ENCODE measurements at regions not wholly inside any gene's neighbourhood (a gene's known extent, or its start where the extent isn't known, plus 50 kb on each side); places are given as distances from the start of the nearest gene placed in this dataset.
"Not testable (repeated sequence)": the region's sequence is repeated elsewhere in the genome, so short reads cannot be mapped to it uniquely, and the experiment has no call there.

- Histone ChIP-seq H3K4me3 (no peak overlapping the region), H3K79me2 (ENCODE audit: control insufficient read depth, insufficient read depth, low read length) (peaks cover 3% of the 10 kb centered on the region; the same call in 2 of the 3 replicates), H3K9me3 (replicated peaks; ENCODE audit: control insufficient read depth, insufficient read depth, low read depth, low read length) (peaks cover 5% of the 10 kb centered on the region), H3K27ac (ENCODE audit: extremely low read depth, low read depth, low read length) (no peak overlapping the region), H3K9ac (ENCODE audit: insufficient read depth in 1 of 2, low read depth in 2 of 2, low read length in 2 of 2) (no peak overlapping the region), H3K36me3 (ENCODE audit: control insufficient read depth, insufficient read depth, low read length) (no peaks in the 10 kb centered on the region), H2AFZ (ENCODE audit: low read depth, low read length) (no peak overlapping the region), H3K9me1 (ENCODE audit: control insufficient read depth, insufficient read depth, low read length) (no peaks in the 10 kb centered on the region), H3K4me2 (ENCODE audit: insufficient read depth, low read length) (no peak overlapping the region), H3K27me3 (ENCODE audit: control insufficient read depth in 2 of 2, insufficient read depth in 2 of 2, low read length in 2 of 2) (no peaks in the 10 kb centered on the region), H3K4me1 (replicated peaks in 1 of 2; ENCODE audit: control insufficient read depth in 2 of 2, insufficient read depth in 2 of 2, low read length in 2 of 2) (no peaks in the 10 kb centered on the region), H4K20me1 (replicated peaks; ENCODE audit: control insufficient read depth, insufficient read depth, low read length) (no peaks in the 10 kb centered on the region)
- ChIA-PET POLR2A (no interaction called here), CTCF (ENCODE audit: low intra/inter-chr PET ratio) (no interaction called here)
- BruUV-seq (replicated peaks) = no TSS peak
- 80% methylated on average over 19 of the region's 20 CpGs for WGBS (ENCODE audit: insufficient coverage, low coverage, missing lambda C conversion rate)
- FAIRE-seq (no peak), ATAC-seq (no peak), DNase-seq (ENCODE audit: extremely low read depth in 1 of 4, low spot score in 3 of 4) (no peak)
- in situ Hi-C loops (cut with MboI) (no loop called here), intact Hi-C loops (cut with micrococcal nuclease) (loop anchor here (5.0 kb wide), 1 partner anchor 198 kb away; no protein-coding TSS in a partner anchor)
- TF ChIP-seq HMG20B (CRISPR knock-in tag; IDR thresholded peaks at IDR 0.05) (no peak), MXD1 (CRISPR knock-in tag; IDR thresholded peaks at IDR 0.05; ENCODE audit: borderline replicate concordance, poor library complexity, severe bottlenecking) (no peak), ZNF316 (IDR thresholded peaks at IDR 0.05) (peak; percentile 57; the same call in 1 of the 2 replicates), C11orf30 (IDR thresholded peaks at IDR 0.05; ENCODE audit: low read depth) (peak; percentile 34; the same call in 1 of the 2 replicates)
Observed at GRCh38 chr2:83879127-83879526, 580.0 kb downstream of the SUCLG1 start.

- BruUV-seq (replicated peaks); H3K4me2 ChIP-seq (ENCODE audit: insufficient read depth, low read length); in situ Hi-C loops (cut with MboI); H3K4me1 ChIP-seq (replicated peaks in 1 of 2; ENCODE audit: control insufficient read depth in 2 of 2, insufficient read depth in 2 of 2, low read length in 2 of 2); H3K36me3 ChIP-seq (ENCODE audit: control insufficient read depth, insufficient read depth, low read length); H3K9me3 ChIP-seq (replicated peaks; ENCODE audit: control insufficient read depth, insufficient read depth, low read depth, low read length); DNase-seq (ENCODE audit: extremely low read depth in 1 of 4, low spot score in 3 of 4); POLR2A ChIA-PET; ATAC-seq; FAIRE-seq; H4K20me1 ChIP-seq (replicated peaks; ENCODE audit: control insufficient read depth, insufficient read depth, low read length); H3K79me2 ChIP-seq (ENCODE audit: control insufficient read depth, insufficient read depth, low read length); H2AFZ ChIP-seq (ENCODE audit: low read depth, low read length); CTCF ChIA-PET (ENCODE audit: low intra/inter-chr PET ratio); H3K27me3 ChIP-seq (ENCODE audit: control insufficient read depth in 2 of 2, insufficient read depth in 2 of 2, low read length in 2 of 2); H3K9me1 ChIP-seq (ENCODE audit: control insufficient read depth, insufficient read depth, low read length): not testable (repeated sequence)
- H3K9ac ChIP-seq (ENCODE audit: insufficient read depth in 1 of 2, low read depth in 2 of 2, low read length in 2 of 2) = peak overlapping the region; percentile 69 to 85
- intact Hi-C loops (cut with micrococcal nuclease) = loop anchor here (5.0 kb wide), 1 partner anchor 200 kb away; no protein-coding TSS in a partner anchor
- H3K4me3 ChIP-seq = peak overlapping the region; percentile 38
- H3K27ac ChIP-seq (ENCODE audit: extremely low read depth, low read depth, low read length) = peak overlapping the region; percentile 61; the same call in 2 of the 3 replicates
- WGBS (ENCODE audit: insufficient coverage, low coverage, missing lambda C conversion rate) = 62% methylated on average over 8 of the region's 17 CpGs
Observed at GRCh38 chr2:83877261-83877660, 581.8 kb downstream of the SUCLG1 start.
